Glomerular visceral epithelial cell (primary cell): ENCODE measurements at regions not wholly inside any gene's neighbourhood (a gene's known extent, or its start where the extent isn't known, plus 50 kb on each side); places are given as distances from the start of the nearest gene placed in this dataset.

ENCODE experiments used
- DNase-seq: peaks from one replicate; pipeline ENCODE4 v3.0.0-alpha.2; 2016; ENCODE audit errors: extremely low spot score

- DNase-seq = peak; percentile 6
Measured at GRCh38 chr12:116456330-116457082, 102.7 kb upstream of the MAP1LC3B2 start.

- DNase-seq = no peak
Measured at GRCh38 chr12:116458492-116458891, 100.7 kb upstream of the MAP1LC3B2 start.

GRCh38 chr12:116459011-116459875, 99.9 kb upstream of the MAP1LC3B2 start:
- no peak for DNase-seq

GRCh38 chr12:116459916-116460663, 99.1 kb upstream of the MAP1LC3B2 start:
- DNase-seq = no peak

- DNase-seq = no peak
Measured at GRCh38 chr12:116461060-116461459, 98.1 kb upstream of the MAP1LC3B2 start.

GRCh38 chr12:116463366-116463765, 95.8 kb upstream of the MAP1LC3B2 start:
- no peak for DNase-seq

GRCh38 chr12:116465407-116465806, 93.8 kb upstream of the MAP1LC3B2 start:
- no peak for DNase-seq

- DNase-seq = no peak
Measured at GRCh38 chr12:116465856-116466255, 93.3 kb upstream of the MAP1LC3B2 start.

- DNase-seq = peak; percentile 62
Measured at GRCh38 chr12:116466536-116466935, 92.6 kb upstream of the MAP1LC3B2 start.

- DNase-seq = no peak
Measured at GRCh38 chr12:116469344-116469743, 89.8 kb upstream of the MAP1LC3B2 start.

GRCh38 chr12:116471544-116471943, 87.6 kb upstream of the MAP1LC3B2 start:
- DNase-seq = no peak

GRCh38 chr12:116472193-116472592, 87.0 kb upstream of the MAP1LC3B2 start:
- no peak for DNase-seq

- no peak for DNase-seq
Measured at GRCh38 chr12:116473416-116473815, 85.8 kb upstream of the MAP1LC3B2 start.

- DNase-seq = no peak
Measured at GRCh38 chr12:116474331-116474730, 84.8 kb upstream of the MAP1LC3B2 start.

GRCh38 chr12:116474899-116475298, 84.3 kb upstream of the MAP1LC3B2 start:
- DNase-seq = no peak

- DNase-seq = no peak
Measured at GRCh38 chr12:116476227-116476822, 82.9 kb upstream of the MAP1LC3B2 start.

- no peak for DNase-seq
Measured at GRCh38 chr12:116478243-116478773, 80.9 kb upstream of the MAP1LC3B2 start.

- DNase-seq = no peak
Measured at GRCh38 chr12:116480210-116480810, 78.9 kb upstream of the MAP1LC3B2 start.

- DNase-seq = no peak
Measured at GRCh38 chr12:116481726-116482125, 77.5 kb upstream of the MAP1LC3B2 start.

GRCh38 chr12:116482179-116482578, 77.0 kb upstream of the MAP1LC3B2 start:
- DNase-seq = no peak

- no peak for DNase-seq
Measured at GRCh38 chr12:116482859-116483258, 76.3 kb upstream of the MAP1LC3B2 start.
